Inferior parietal cortex (tissue), 1 donor: ENCODE measurements at regions not wholly inside any gene's neighbourhood (a gene's known extent, or its start where the extent isn't known, plus 50 kb on each side); places are given as distances from the start of the nearest gene placed in this dataset.
"Not testable (repeated sequence)": the region's sequence is repeated elsewhere in the genome, so short reads cannot be mapped to it uniquely, and the experiment has no call there.

ENCODE experiments used
- DNase-seq: peaks from one replicate; pipeline ENCODE4 v3.0.0-alpha.2; 2016; ENCODE audit errors: extremely low spot score

DNA sequence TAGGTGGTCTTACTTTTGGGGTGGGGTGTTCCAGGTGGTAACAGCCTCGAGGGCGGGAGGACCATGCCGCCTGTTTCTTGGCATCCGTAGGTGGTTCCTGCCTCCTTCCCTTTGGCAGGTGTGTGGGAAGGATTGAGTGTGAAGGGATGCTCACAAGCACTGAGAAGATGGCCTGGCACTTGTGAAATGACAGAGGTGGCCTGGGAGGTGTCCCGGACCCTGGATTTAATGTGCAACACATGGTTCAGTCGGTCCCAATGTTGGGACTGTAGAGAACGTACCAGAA lies 165.8 kb upstream of the FOXF1 start:
- no peak for DNase-seq

DNA sequence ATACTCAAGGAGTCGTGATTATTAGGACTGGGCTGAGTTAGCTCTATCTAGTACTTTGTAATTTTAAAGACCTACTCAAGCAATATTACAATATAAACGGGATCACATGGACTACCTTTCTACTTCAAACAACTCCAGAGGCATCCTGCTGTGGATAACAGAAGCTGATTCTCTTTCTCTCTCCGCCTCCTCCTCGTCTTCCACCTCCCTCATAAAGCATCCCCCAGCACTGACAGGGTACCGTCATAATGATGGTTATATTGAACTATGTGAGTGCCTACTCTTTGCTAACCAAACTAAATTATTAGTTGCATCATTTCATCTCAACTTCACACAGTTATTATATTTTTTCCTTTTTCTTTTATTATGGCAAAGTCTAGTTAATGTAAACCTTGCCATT lies 165.4 kb upstream of the FOXF1 start:
- DNase-seq, result no peak

DNA sequence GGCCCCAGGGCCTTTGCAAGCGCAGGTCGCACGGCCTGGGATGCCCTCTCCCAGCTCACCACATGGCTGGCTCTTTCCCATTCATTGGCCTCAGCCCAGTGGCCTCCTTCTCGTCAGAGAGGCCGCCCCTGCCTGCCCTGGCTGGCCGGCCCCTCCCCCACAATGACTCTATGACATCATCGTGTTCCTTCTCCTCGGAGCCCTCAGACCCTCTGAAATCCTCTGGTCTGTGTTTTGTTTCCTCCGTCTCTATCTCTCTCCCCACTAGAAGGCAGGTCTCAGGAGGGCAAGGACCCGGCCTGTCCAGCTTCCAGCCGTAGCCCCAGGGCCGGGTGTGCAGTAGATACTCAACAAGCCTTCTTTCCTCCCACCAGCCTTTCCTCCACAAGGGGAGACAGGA lies 164.8 kb upstream of the FOXF1 start:
- no peak for DNase-seq

DNA sequence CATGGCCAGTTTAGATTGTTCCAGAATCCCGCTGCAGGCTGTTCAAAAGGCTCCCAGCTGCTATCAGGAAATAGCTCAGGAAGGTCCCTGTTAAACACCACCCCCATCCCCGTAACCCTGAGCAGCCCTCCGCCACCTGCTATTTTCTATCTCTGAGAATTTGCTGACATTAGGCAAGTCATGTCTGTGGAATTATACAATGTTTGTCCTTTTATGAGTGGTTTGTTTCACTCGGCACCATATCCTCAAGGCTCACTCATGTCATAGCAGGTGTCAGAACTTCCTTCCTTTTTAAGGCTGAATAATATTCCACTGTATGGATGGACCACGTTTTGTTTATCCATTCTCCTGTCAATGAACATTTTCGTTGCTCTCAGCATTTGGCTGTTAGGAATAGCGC lies 164.3 kb upstream of the FOXF1 start:
- DNase-seq, result no peak

DNA sequence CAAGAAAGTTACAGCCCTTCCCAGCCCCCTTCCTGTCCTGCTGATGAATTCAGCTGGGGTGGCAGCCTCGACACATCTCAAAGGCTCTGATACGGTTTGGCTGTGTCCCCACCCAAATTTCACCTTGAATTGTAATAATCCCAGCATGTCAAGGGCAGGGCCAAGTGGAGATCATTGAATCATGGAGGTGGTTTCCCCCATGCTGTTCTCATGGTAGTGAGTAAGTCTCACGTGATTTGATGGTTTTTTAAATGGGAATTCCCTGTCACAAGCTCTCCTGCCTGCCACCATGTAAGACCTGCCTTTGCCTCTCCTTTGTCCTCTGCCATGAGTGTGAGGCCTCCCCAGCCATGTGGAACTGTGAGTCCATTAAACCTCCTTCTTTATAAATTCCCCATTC lies 163.2 kb upstream of the FOXF1 start:
- no peak for DNase-seq

DNA sequence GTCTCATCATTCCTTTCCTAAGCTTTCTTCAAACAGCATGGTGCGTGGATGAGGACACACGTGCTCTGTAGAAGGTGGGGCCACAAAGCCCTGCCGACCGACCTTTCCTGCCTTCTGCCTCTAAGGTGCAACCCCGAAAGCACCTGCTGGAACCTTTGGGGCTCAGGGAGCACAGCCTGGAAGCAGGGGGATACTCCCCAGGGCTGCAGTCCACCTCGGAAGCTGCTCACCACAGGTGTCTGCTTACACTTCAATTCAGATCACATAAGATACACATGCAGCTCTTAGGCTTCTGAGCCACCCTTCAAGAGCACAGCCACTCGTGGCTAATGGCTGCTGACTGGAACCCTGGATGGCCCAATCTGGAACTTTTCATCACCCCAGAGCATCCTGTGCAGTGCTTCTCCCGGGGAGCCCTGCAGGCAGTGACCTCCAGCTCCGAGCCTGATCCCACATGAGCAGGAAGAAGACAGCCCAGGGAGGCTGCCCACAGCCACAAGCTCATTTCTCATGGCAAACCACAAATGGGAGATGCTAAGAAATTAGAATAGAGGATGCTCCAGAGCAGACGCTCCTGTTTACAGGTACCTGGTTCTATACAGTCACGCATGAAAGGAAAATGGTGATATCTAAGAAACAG lies 162.3 kb upstream of the FOXF1 start:
- no peak for DNase-seq

DNA sequence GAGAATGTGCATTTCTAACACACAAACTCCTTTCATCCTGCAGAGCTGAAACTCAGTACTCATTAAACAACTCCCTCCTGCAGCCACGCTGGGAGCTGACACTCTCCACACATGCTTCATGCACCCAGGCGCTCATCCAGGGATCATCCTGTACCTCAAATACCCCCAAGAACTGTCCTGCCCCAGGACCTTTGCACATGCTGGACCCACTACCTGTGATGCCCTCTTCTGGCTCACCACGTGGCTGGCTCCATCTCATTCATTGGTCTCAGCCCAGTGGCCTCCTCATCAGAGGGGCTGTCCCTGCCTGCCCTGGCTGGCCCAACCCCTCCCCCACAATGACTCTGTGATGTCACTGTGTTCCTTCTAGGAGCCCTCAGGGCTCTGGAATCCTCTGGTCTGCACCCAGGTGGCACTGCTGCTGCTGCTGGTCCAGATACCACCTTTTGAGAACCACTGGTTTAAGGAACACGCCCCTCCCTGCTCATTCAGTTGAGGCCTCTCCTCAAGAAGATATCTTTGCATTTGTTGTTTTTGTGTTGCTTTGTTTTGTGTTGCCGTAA lies 160.9 kb upstream of the FOXF1 start:
- no peak for DNase-seq

DNA sequence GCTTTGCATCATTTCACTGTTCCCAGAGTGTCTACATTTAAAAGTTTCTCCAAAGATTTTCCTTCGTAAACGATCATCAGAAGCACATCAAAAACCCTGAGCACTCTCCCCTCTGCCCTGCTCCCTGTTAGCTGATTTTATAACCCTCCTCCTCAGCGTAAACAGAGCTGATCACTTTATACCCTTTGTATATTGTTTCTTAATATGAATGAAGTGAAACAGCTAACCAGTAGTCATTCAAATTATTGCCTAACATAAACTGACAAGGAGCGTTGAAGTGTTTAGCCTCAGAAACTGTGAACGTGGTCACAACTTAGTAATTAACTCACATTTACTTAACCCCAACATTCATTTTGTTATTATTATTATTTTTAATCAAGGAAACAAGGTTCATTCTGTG lies 160.0 kb upstream of the FOXF1 start:
- DNase-seq, result no peak

DNA sequence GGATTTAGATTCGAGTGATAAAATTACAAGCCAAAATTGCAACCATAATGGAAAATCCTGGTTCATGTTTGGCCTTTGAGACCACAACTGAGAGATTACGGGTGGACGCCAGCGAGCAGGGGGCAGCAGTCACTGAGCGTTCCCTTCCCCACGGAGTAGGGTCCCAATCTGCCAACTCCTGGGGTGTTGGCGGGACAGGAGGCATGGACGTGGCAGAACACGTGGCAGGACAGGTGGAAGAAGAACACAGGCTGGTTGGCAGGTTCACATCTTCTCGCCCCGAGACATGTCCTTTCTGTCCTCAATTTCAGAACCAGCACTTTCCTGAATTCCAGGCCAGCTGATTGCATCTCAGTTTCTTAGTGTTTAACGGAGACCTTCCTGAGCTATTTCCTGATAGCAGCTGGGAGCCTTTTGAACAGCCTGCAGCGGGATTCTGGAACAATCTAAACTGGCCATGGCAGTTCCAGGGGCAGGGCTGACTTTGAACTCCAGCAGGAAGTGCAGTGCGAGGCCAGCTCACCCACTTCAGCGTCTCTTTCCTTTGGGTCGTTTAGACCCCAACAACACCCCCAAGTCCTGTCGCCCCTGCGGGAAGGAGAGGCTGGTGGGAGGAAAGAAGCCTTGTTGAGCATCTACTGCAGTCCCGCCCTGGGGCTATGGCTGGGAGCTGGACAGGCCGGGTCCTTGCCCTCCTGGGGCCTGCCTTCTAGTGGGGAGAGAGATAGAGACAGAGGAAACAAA lies 159.1 kb upstream of the FOXF1 start:
- no peak for DNase-seq

DNA sequence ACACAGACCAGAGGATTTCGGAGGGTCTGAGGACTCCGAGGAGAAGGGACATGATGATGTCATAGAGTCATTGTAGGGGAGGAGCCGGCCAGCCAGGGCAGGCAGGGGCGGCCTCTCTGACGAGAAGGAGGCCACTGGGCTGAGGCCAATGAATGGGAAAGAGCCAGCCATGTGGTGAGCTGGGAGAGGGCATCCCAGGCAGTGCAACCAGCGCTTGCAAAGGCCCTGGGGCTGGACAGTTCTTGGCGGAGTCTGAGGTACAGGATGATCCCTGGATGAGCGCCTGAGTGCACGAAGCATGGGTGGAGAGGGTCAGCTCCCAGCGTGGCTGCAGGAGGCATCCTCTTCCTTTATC lies 158.6 kb upstream of the FOXF1 start:
- not testable (repeated sequence) for DNase-seq

DNA sequence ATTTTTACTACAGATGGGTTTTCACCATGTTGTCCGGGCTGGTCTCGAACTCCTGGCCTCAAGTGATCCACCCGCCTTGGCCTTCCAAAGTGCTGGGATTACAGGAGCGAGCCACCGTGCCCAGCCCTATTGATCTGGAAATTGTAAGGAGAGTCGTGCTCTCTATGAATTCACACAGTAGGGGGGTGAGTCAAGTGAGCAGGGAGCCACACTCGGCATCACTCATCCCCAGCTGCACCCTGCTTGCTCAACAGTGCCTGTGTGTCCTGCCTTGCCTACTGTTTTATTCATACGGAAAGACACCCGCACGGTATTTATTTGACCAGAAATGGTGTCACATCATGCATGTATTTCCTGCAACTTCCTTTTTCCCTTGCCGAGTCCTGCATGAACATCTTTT lies 157.2 kb upstream of the FOXF1 start:
- DNase-seq, result no peak

DNA sequence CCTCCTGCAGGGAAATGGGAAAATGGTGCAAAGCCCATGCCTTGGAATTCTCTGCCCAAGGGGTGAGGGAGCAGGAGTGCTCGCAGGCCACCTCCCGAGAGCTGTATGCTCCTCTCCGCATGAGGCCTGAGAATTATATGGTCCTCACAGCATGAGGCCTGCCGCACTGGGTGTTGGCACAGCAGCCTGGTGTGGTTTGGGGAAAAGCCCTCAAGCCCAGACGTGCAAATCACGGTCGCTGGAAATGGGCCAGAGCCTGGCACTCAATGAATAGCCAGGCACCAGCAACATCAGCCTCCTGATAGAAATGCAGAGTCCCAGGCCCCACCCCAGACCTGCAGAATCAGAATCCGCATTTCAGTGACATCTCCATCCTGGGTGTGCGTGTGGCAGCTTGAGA lies 156.4 kb upstream of the FOXF1 start:
- DNase-seq, result no peak

DNA sequence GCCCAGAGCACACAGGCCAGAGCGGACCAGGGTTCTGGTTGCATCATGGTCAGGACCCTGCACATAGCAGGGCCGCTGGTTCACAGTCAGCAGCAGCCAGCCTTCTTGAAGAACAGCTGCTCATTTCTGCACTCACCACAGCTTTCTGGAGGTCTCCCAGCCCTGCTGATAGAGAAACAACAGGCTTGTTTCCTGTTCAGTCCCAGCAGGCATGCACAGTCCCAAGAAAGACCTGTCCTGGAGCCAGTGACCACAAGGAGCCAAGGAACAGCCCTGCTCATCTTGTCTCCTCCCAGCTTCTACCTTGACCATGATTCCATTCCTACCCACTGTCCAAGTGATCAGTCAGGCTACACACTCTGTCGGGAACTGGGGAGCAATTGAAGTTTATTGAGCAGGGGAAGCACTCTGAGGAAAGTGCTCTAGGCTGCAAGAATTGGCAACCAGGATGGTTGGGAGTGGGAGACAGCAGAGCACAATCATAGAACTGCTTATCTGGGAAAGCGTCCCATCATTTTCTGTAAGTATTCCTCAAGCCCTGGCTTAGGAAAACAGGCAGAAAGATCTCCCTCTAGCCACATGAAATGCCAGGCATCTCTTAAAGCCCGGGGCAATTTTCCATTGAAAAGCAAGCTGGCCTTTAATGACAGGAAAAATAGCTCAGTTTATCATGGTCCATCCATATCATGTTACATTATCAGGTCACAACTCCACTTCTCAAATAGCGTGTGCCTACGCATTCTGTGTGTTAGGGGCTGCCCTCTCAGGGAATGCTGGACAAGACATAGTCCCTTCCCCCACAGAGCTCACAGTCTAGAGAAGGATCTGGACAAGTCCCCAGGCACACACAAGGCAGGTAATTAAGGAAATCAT lies 155.4 kb upstream of the FOXF1 start:
- no peak for DNase-seq

DNA sequence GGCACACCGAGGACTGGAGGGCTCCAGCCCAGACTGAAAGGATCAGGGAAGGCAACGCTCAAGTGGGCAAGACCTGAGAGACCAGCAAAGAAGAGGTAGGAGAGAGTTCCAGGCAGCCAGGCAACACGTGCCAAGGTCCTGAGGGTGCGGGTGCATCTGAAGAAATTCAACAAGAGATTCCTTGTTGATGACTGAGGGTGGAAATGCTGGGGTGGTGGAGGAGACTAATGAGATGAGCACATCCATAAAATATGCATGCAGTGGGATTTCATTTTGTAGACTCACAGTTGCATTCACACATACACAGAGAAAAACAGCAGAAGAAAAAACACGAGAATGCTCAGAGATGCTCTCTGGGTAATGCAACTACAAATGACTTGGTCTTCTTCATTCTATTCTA lies 154.8 kb upstream of the FOXF1 start:
- DNase-seq, result no peak

DNA sequence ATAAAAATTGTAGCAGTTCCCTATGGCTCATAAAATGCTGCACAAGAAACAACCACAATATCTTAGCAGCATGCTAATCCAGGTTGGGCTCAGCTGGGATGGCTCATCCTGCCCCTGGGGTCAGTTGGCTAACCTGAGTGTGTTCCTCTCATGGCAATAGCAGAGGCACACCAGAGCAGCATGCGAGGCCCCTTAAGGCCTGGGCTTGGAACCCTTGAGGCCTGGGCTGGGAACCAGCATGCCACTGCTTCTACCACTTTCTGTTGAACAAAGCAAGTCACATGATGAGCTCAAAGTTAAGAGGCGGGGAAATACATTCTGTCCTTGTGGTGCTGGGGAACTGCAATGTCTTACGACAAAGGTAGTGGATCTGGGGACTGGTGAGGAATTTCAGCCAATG lies 154.4 kb upstream of the FOXF1 start:
- DNase-seq, result no peak

DNA sequence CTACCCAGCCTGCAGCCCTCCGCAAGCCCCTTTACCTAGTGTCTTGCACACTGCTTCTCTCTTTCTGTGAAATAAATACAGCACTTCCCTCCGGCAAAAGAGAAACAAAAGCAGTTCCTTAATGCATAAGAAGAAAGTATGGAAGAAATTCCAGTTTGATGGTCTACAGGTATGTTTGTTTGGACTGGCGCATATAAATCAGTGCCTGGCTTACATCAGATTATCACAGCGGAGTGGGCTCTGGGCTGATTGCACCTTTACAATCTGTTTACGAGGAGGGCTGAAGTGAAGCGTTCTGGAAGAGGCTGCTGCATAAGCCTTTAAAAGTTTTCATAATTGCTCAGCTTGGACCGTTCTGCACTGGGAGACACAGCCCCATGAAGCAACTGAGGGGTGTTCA lies 153.5 kb upstream of the FOXF1 start:
- DNase-seq, result no peak

DNA sequence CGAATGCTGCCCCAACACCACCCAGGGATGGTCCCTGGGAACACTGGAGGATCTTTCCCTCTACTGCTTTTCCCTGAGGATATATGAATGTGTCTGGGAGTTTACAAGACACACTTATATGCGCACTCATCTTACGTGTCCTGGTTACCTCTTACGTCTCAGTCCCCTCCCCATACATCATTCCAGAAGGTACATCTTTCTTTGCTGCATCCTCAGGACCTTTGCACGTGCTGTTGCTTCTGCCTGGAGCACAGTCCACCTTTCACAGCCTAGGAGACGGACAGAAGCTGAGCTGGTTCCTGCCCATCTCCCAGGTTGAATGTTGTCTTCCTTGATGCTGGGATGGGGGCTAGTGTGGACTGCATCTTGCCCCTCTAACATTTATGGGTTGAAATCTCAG lies 153.0 kb upstream of the FOXF1 start:
- DNase-seq, result no peak

DNA sequence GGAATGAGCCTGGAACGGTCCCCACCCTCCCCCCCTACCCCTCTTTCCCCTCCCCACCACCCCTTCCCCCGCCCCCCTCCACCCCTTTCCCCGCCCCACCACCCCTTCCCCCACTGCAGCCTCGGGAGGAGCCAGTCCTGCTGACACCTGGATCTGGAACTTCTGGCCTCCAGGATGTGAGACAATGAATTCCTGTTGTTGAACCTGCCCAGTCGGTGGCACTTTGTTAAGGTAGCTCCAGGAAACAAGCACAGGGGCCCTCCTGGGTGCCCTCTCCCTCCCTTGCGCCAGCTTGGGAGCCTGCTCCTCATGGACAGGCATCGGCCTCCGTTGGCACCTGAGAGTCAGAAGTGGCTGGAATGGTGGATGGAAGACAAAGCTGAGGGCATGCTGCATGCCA lies 152.4 kb upstream of the FOXF1 start:
- DNase-seq, result no peak

DNA sequence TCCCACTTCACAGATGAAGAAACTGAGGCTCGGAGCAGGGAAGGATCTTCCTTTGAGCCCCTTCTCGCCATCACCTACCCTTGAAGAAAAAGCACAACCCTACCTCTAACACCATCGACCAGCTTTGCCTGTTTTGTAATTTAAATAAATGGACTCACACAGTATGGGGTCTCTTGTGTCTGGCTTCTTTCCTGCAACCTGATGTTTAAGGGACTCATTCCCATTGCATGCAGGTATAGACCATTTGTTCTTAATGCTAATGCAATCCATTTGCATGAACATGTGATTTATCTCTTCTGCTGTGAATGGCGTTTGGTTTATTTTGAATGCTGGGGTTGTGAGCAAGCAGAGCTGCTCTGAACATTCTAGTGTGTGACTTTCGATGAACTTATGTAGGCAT lies 150.8 kb upstream of the FOXF1 start:
- DNase-seq, result no peak

DNA sequence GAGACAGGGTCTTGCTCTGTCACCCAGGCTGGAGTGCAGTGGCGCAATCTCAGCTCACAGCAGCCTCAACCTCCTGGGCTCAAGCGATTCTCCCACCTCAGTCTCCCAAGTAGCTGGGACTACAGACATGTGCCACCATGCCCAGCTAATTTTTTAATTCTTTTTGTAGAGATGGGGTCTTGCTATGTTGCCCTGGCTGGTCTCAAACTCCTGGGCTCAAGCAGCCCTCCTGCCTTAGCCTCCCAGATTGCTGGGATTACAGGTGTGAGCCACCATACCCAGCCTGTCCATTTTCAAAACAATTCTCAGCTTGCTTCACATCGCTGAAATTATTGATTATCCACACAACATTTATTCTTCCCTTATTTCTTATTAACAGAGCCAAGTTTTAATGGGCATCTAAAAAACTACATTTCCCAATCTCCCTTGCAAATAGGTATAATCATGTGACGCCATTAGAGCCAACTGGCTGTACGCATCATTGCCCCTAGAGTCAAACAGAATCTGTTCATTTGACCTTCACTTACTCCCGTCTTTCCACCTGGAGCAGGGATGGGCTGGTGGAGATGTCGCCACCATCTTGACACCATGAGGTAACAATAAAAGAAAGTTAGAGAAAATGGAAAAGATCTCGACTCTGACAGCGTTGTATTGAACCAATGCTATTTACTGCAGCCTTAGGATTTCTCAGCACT lies 148.0 kb upstream of the FOXF1 start:
- no peak for DNase-seq

DNA sequence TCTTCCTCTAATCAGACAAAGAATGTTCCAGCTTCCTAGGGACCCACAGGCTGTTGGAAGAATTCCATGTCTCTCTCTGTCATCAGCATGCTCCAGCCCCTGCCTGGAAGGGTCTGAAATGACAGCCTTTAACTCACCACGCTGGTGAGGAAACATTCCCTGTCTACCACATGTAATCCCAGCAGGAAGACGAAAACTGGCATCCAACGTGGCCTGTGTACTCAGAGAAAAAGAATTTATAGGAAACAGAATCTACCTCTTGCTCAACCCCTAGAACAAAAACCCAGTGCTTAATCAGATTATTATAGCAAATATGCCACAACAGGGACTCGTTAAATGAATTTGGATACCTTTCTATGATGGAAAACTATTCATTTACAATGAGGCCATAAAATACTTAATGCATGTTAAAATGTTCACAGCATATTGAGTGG lies 147.3 kb upstream of the FOXF1 start:
- no peak for DNase-seq
